Suprapubic skin (tissue), 4 donors: ENCODE measurements at regions not wholly inside any gene's neighbourhood (a gene's known extent, or its start where the extent isn't known, plus 50 kb on each side); places are given as distances from the start of the nearest gene placed in this dataset.

ENCODE experiments used
- DNase-seq, 2 donors: peaks; one replicate each; pipeline ENCODE4 v3.0.0-alpha.2; 2019; ENCODE audit warnings: low spot score in 2 of 2
- H3K27ac ChIP-seq: fragments of 200-600 bp; sonication (generic); one replicate; pipeline ENCODE4 v1.5.1; 2019
- H3K27me3 ChIP-seq: fragments of 200-600 bp; sonication (generic); one replicate; pipeline ENCODE4 v1.5.1; 2019
- H3K36me3 ChIP-seq: fragments of 200-600 bp; sonication (generic); one replicate; pipeline ENCODE4 v1.5.1; 2019
- H3K4me1 ChIP-seq: fragments of 200-600 bp; sonication (generic); one replicate; pipeline ENCODE4 v1.5.1; 2019
- H3K4me3 ChIP-seq: fragments of 200-600 bp; sonication (generic); one replicate; pipeline ENCODE4 v1.5.1; 2019; ENCODE audit warnings: mild to moderate bottlenecking
- H3K9me3 ChIP-seq: fragments of 200-600 bp; sonication (generic); one replicate; pipeline ENCODE4 v1.5.1; 2019
- CTCF ChIP-seq, 2 donors: fragments of 200-600 bp in 1 of 2; fragments of 450-650 bp in 1 of 2; sonication (generic) in 1 of 2; IDR thresholded peaks; one replicate each; pipeline ENCODE4 v1.5.1; 2016 to 2019; ENCODE audit warnings: antibody characterized with exemption in 2 of 2, mild to moderate bottlenecking in 1 of 2, moderate library complexity in 1 of 2
- EP300 ChIP-seq: sonication (generic); formaldehyde crosslinking; IDR thresholded peaks from one replicate; pipeline ENCODE4 v1.6.1; 2017; ENCODE audit warnings: antibody characterized with exemption
- POLR2A ChIP-seq, 2 donors: fragments of 450-650 bp; IDR thresholded peaks; one replicate each; pipeline ENCODE4 v1.6.1; 2017; ENCODE audit warnings: antibody characterized with exemption in 2 of 2, mild to moderate bottlenecking in 2 of 2, moderate library complexity in 2 of 2
- POLR2AphosphoS5 ChIP-seq, 3 donors: sonication (generic); formaldehyde crosslinking; IDR thresholded peaks; one replicate each; pipeline ENCODE4 v1.6.1; 2017; ENCODE audit warnings: antibody characterized with exemption in 3 of 3
- whole genome bisulfite sequencing: methylation state at CpG from one replicate; pipeline ENCODE4 v1.1.5; 2018; 5-methylcytosine and 5-hydroxymethylcytosine counted together

GRCh38 chr5:87503004-87503403, 90.3 kb upstream of the CCNH start:
- Histone ChIP-seq H3K36me3 (no peaks in the 10 kb centered on the region), H3K9me3 (peaks cover 3% of the 10 kb centered on the region), H3K4me1 (no peaks in the 10 kb centered on the region), H3K4me3 (no peak overlapping the region), H3K27ac (no peak overlapping the region), H3K27me3 (no peaks in the 10 kb centered on the region)
- WGBS, result 60% methylated on average over 2 of the region's 2 CpGs
- DNase-seq, result no peak
- no peak for TF ChIP-seq POLR2AphosphoS5 (IDR thresholded peaks at IDR 0.05)
- TF ChIP-seq POLR2A (IDR thresholded peaks at IDR 0.05), result no peak
- TF ChIP-seq EP300, result no peak
- TF ChIP-seq CTCF (IDR thresholded peaks at IDR 0.05), result no peak

- H3K9me3 ChIP-seq, result peaks cover 13% of the 10 kb centered on the region
- peak in 1 of 2 donors; percentile 74 for DNase-seq
- no peak overlapping the region for H3K27ac ChIP-seq
- H3K36me3 ChIP-seq, result no peaks in the 10 kb centered on the region
- no peaks in the 10 kb centered on the region for H3K27me3 ChIP-seq
- no peak for TF ChIP-seq CTCF (IDR thresholded peaks at IDR 0.05)
- no peaks in the 10 kb centered on the region for H3K4me1 ChIP-seq
- 84% methylated on average over 20 of the region's 21 CpGs for WGBS
- H3K4me3 ChIP-seq, result no peak overlapping the region
These were observed 87.0 kb upstream of the CCNH start for GRCh38 chr5:87499478-87500410.
